GM23248 (cell line): ENCODE measurements at regions not wholly inside any gene's neighbourhood (a gene's known extent, or its start where the extent isn't known, plus 50 kb on each side); places are given as distances from the start of the nearest gene placed in this dataset.

Experiments used
- EZH2 ChIP-seq: fragments of 200-600 bp; sonication (generic); IDR thresholded peaks from 2 replicates; pipeline ENCODE4 v1.6.1; 2018; ENCODE audit warnings: antibody characterized with exemption, mild to moderate bottlenecking; ENCODE audit not compliant: insufficient read depth, poor library complexity, severe bottlenecking
- EZH2phosphoT487 ChIP-seq: fragments of 200-600 bp; sonication (generic); IDR thresholded peaks from 2 replicates; pipeline ENCODE4 v1.6.1; 2018; ENCODE audit warnings: antibody characterized with exemption, moderate library complexity, mild to moderate bottlenecking, low read depth; ENCODE audit not compliant: insufficient read depth

DNA sequence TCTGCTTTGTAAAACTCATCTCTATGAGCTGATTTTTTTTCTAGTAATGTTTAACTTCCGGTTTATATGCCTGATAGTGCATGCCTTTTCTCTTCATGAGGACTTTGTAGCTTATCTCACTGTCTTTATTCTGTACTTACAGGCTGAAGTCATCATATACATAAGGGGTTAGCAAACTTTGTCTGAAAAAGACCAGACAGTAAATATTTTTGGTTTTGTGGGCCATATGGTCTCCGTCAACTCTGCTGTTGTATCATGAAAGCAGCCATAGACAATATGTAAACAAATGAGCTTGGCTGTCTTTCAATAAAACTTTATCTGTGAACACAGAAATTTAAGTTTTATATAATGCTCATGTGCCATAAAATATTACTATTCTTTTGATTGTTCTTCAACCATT, 172.1 kb downstream of the GXYLT1 start:
- no peak for TF ChIP-seq EZH2phosphoT487
- no peak for TF ChIP-seq EZH2
